ENCODE measurements at regions not wholly inside any gene's neighbourhood (a gene's known extent, or its start where the extent isn't known, plus 50 kb on each side); places are given as distances from the start of the nearest gene placed in this dataset.

DNA sequence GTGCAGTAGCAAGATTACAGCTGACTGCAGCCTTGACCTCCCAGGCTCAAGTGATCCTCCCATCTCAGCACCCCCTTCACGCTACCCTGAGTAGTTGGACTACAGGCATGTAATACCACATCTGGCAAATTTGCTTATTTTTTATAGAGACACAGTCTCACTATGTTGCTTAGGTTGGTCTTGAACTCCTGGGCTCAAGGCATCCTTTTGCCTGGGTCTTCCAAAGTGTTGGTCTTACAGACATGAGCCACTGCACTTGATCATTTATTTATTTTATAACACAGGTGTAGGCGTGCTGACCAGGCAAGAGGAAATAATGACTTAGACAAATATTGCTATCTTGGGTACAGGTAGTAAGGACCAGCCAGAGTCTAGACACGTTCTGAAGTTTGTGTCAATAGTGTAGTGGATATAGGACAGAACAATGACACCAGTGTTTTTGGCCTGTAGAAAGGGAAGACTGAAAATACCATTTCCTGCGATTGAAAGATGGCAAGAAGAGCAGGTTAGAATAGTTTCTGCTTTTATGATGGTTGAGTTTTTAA, 71.0 kb upstream of the THUMPD2 start (continued):
- 0 out of 2 replicates have a peak, but pooled peaks have one; percentile 14 for TF ChIP-seq FOXK1 (CRISPR knock-in tag; IDR thresholded peaks at IDR 0.05; ENCODE audit: borderline replicate concordance, low read depth)
- peak; percentile 32; the same call in 1 of the 2 replicates for TF ChIP-seq RARA (CRISPR knock-in tag; IDR thresholded peaks at IDR 0.05)
- TF ChIP-seq ZNF441 (CRISPR knock-in tag; IDR thresholded peaks at IDR 0.05; ENCODE audit: borderline replicate concordance): no peak
- TF ChIP-seq ZEB1 (IDR thresholded peaks at IDR 0.05; ENCODE audit: insufficient replicate concordance, low read depth): peak; percentile 82
- TF ChIP-seq HHEX (CRISPR knock-in tag; IDR thresholded peaks at IDR 0.05): peak; percentile 36; the same call in 1 of the 2 replicates
- no peak for TF ChIP-seq SOX6 (IDR thresholded peaks at IDR 0.05)
- TF ChIP-seq SOX6 (CRISPR knock-in tag; IDR thresholded peaks at IDR 0.05): peak; percentile 44; the same call in 1 of the 2 replicates
- no peak for TF ChIP-seq CAMTA2 (CRISPR knock-in tag; IDR thresholded peaks at IDR 0.05; ENCODE audit: borderline replicate concordance)
- TF ChIP-seq ETV5 (CRISPR knock-in tag; IDR thresholded peaks at IDR 0.05; ENCODE audit: borderline replicate concordance): peak; percentile 67; the same call in 1 of the 2 replicates
- TF ChIP-seq RAD51 (IDR thresholded peaks at IDR 0.05; ENCODE audit: borderline replicate concordance): no peak
- TF ChIP-seq, protein P1, sequence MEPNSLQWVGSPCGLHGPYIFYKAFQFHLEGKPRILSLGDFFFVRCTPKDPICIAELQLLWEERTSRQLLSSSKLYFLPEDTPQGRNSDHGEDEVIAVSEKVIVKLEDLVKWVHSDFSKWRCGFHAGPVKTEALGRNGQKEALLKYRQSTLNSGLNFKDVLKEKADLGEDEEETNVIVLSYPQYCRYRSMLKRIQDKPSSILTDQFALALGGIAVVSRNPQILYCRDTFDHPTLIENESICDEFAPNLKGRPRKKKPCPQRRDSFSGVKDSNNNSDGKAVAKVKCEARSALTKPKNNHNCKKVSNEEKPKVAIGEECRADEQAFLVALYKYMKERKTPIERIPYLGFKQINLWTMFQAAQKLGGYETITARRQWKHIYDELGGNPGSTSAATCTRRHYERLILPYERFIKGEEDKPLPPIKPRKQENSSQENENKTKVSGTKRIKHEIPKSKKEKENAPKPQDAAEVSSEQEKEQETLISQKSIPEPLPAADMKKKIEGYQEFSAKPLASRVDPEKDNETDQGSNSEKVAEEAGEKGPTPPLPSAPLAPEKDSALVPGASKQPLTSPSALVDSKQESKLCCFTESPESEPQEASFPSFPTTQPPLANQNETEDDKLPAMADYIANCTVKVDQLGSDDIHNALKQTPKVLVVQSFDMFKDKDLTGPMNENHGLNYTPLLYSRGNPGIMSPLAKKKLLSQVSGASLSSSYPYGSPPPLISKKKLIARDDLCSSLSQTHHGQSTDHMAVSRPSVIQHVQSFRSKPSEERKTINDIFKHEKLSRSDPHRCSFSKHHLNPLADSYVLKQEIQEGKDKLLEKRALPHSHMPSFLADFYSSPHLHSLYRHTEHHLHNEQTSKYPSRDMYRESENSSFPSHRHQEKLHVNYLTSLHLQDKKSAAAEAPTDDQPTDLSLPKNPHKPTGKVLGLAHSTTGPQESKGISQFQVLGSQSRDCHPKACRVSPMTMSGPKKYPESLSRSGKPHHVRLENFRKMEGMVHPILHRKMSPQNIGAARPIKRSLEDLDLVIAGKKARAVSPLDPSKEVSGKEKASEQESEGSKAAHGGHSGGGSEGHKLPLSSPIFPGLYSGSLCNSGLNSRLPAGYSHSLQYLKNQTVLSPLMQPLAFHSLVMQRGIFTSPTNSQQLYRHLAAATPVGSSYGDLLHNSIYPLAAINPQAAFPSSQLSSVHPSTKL (CRISPR knock-in tag; IDR thresholded peaks at IDR 0.05): peak; percentile 76
- TF ChIP-seq SNRNP70 (IDR thresholded peaks at IDR 0.05; ENCODE audit: low read depth, low read length): no peak
- TF ChIP-seq SOX5 (CRISPR knock-in tag; IDR thresholded peaks at IDR 0.05; ENCODE audit: borderline replicate concordance): peak; percentile 57; the same call in 1 of the 2 replicates
- no peak for TF ChIP-seq HOXA7 (CRISPR knock-in tag; IDR thresholded peaks at IDR 0.05)
- no peak for TF ChIP-seq ZNF263 (CRISPR knock-in tag; IDR thresholded peaks at IDR 0.05)
- peak; percentile 33 for TF ChIP-seq HNF4A (CRISPR knock-in tag; IDR thresholded peaks at IDR 0.05)
- peak; percentile 84; the same call in 1 of the 2 replicates for TF ChIP-seq ZMYM2 (CRISPR knock-in tag; IDR thresholded peaks at IDR 0.05)
- 0 out of 2 replicates have a peak, but pooled peaks have one; percentile 31 for TF ChIP-seq POGZ (CRISPR knock-in tag; IDR thresholded peaks at IDR 0.05)
- peak; percentile 64 for TF ChIP-seq BCL6 (CRISPR knock-in tag; IDR thresholded peaks at IDR 0.05)
- TF ChIP-seq KAT8 (CRISPR knock-in tag; IDR thresholded peaks at IDR 0.05): no peak
- peak; percentile 64 for TF ChIP-seq FOXA3 (CRISPR knock-in tag; IDR thresholded peaks at IDR 0.05)
- TF ChIP-seq KMT2A (CRISPR knock-in tag; IDR thresholded peaks at IDR 0.05): no peak
- no peak for TF ChIP-seq FOXJ3 (CRISPR knock-in tag; IDR thresholded peaks at IDR 0.05; ENCODE audit: borderline replicate concordance)
- TF ChIP-seq, protein P2, sequence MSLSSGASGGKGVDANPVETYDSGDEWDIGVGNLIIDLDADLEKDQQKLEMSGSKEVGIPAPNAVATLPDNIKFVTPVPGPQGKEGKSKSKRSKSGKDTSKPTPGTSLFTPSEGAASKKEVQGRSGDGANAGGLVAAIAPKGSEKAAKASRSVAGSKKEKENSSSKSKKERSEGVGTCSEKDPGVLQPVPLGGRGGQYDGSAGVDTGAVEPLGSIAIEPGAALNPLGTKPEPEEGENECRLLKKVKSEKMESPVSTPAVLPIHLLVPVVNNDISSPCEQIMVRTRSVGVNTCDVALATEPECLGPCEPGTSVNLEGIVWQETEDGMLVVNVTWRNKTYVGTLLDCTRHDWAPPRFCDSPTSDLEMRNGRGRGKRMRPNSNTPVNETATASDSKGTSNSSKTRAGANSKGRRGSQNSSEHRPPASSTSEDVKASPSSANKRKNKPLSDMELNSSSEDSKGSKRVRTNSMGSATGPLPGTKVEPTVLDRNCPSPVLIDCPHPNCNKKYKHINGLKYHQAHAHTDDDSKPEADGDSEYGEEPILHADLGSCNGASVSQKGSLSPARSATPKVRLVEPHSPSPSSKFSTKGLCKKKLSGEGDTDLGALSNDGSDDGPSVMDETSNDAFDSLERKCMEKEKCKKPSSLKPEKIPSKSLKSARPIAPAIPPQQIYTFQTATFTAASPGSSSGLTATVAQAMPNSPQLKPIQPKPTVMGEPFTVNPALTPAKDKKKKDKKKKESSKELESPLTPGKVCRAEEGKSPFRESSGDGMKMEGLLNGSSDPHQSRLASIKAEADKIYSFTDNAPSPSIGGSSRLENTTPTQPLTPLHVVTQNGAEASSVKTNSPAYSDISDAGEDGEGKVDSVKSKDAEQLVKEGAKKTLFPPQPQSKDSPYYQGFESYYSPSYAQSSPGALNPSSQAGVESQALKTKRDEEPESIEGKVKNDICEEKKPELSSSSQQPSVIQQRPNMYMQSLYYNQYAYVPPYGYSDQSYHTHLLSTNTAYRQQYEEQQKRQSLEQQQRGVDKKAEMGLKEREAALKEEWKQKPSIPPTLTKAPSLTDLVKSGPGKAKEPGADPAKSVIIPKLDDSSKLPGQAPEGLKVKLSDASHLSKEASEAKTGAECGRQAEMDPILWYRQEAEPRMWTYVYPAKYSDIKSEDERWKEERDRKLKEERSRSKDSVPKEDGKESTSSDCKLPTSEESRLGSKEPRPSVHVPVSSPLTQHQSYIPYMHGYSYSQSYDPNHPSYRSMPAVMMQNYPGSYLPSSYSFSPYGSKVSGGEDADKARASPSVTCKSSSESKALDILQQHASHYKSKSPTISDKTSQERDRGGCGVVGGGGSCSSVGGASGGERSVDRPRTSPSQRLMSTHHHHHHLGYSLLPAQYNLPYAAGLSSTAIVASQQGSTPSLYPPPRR (CRISPR knock-in tag; IDR thresholded peaks at IDR 0.05; ENCODE audit: borderline replicate concordance): peak; percentile 48; the same call in 1 of the 2 replicates

All from HepG2 (cell line).